PC-9 (cell line): ENCODE measurements at regions not wholly inside any gene's neighbourhood (a gene's known extent, or its start where the extent isn't known, plus 50 kb on each side); places are given as distances from the start of the nearest gene placed in this dataset.

ENCODE experiments used
- BruUV-seq: library from RNA; stranded (reverse); fragments of 400-500 nt; replicated peaks from 2 replicates; lab custom pipeline; 2021; lab: Mats Ljungman, UMichigan
- CTCF ChIA-PET: fragments of 300-600 bp; sonication (Branson Sonifier 250); formaldehyde crosslinking; loops from one replicate; lab custom pipeline; 2022; ENCODE audit warnings: antibody characterized with exemption; lab: Charles Lee
- POLR2A ChIA-PET: fragments of 300-600 bp; sonication (Branson Sonifier 250); formaldehyde crosslinking; loops from one replicate; lab custom pipeline; 2022; ENCODE audit warnings: antibody characterized with exemption; ENCODE audit not compliant: unreplicated experiment; lab: Charles Lee
- DNase-seq, 2 experiments: peaks; one replicate each; pipeline versions ENCODE4 v3.0.0 to v3.0.0-alpha.2; 2015 to 2022; ENCODE audit warnings: mixed read lengths in 1 of 2
- H2AFZ ChIP-seq: fragments of 200-600 bp; sonication (generic); 2 replicates; pipeline ENCODE4 v1.8.1; 2017; ENCODE audit warnings: antibody characterized with exemption
- H3F3A ChIP-seq: fragments of 200-600 bp; sonication (generic); 2 replicates; pipeline ENCODE4 v1.8.1; 2017; ENCODE audit warnings: antibody characterized with exemption, mild to moderate bottlenecking, low read depth; ENCODE audit not compliant: insufficient read depth
- H3K27ac ChIP-seq: fragments of 200-600 bp; sonication (generic); 2 replicates; pipeline ENCODE4 v1.6.1; 2016; ENCODE audit warnings: mixed run types
- H3K27me3 ChIP-seq: fragments of 200-600 bp; sonication (generic); 2 replicates; pipeline ENCODE4 v1.6.1; 2016; ENCODE audit warnings: low read depth, mixed run types; ENCODE audit not compliant: insufficient read depth
- H3K36me3 ChIP-seq: fragments of 200-600 bp; sonication (generic); 2 replicates; pipeline ENCODE4 v1.6.1; 2016; ENCODE audit warnings: low read depth, mixed run types
- H3K4me1 ChIP-seq: fragments of 200-600 bp; sonication (generic); replicated peaks from 2 replicates; pipeline ENCODE4 v1.6.1; 2016; ENCODE audit warnings: mixed run types; ENCODE audit not compliant: insufficient read depth
- H3K4me2 ChIP-seq: fragments of 200-600 bp; sonication (generic); 2 replicates; pipeline ENCODE4 v1.6.1; 2017; ENCODE audit warnings: mixed run types
- H3K4me3 ChIP-seq: fragments of 200-600 bp; sonication (generic); 2 replicates; pipeline ENCODE4 v1.6.1; 2016; ENCODE audit warnings: mixed run types
- H3K79me2 ChIP-seq: fragments of 200-600 bp; sonication (generic); 2 replicates; pipeline ENCODE4 v1.6.1; 2017; ENCODE audit warnings: low read depth, mixed run types
- H3K9me2 ChIP-seq: fragments of 200-600 bp; sonication (generic); 2 replicates; pipeline ENCODE4 v1.8.1; 2017; ENCODE audit warnings: mild to moderate bottlenecking; ENCODE audit not compliant: insufficient read depth
- H3K9me3 ChIP-seq: fragments of 200-600 bp; sonication (generic); 2 replicates; pipeline ENCODE4 v1.8.1; 2016; ENCODE audit warnings: low read depth; ENCODE audit not compliant: insufficient read depth
- H4K20me1 ChIP-seq: fragments of 200-600 bp; sonication (generic); 2 replicates; pipeline ENCODE4 v1.8.1; 2017; ENCODE audit not compliant: insufficient read depth
- EZH2 ChIP-seq: fragments of 200-600 bp; sonication (generic); IDR thresholded peaks from 2 replicates; pipeline ENCODE4 v1.8.0; 2017; ENCODE audit warnings: antibody characterized with exemption, low read depth
- intact Hi-C: fragments of 100-400 bp; cut with micrococcal nuclease; formaldehyde crosslinking; loops from one replicate; pipeline ENCODE4 v1.10.0; 2022; ENCODE audit not compliant: unreplicated experiment
- TF ChIP-seq, protein P1 (sequence below): fragments of 200-600 bp; sonication (generic); conservative IDR thresholded peaks from 2 replicates; pipeline ENCODE4 v1.6.1; 2017; ENCODE audit warnings: mixed run types, antibody characterized with exemption, mild to moderate bottlenecking, moderate library complexity

DNA sequence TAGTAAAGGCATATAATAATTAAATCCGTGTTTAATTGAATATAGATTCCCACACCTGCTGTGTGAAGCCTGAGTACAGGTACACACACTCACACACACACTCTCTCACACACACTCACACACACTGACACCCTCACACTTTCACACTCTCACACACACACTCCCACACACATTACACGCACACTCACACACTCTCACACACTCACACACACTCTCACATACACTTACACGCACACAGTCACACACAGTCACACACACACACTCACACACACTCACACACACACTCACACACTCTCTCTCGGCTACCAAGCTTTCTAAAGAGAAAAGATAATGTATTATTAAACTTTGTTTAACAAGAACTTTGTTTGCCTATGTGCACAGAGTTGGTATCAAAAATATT lies 195.1 kb upstream of the CTNND2 start:
- DNase-seq: no peak
- Histone ChIP-seq H3K4me1 (no peaks in the 10 kb centered on the region), H3K9me2 (no peaks in the 10 kb centered on the region; the same call in 1 of the 2 replicates), H3K36me3 (no peaks in the 10 kb centered on the region), H2AFZ (no peak overlapping the region), H3K27me3 (no peaks in the 10 kb centered on the region), H3F3A (no peaks in the 10 kb centered on the region), H3K9me3 (no peaks in the 10 kb centered on the region), H3K4me3 (no peak overlapping the region), H3K27ac (no peak overlapping the region), H3K79me2 (no peaks in the 10 kb centered on the region), H4K20me1 (no peaks in the 10 kb centered on the region), H3K4me2 (no peak overlapping the region)
- ChIA-PET CTCF (no interaction called here), POLR2A (no interaction called here)
- BruUV-seq: no TSS peak
- TF ChIP-seq, protein P1, sequence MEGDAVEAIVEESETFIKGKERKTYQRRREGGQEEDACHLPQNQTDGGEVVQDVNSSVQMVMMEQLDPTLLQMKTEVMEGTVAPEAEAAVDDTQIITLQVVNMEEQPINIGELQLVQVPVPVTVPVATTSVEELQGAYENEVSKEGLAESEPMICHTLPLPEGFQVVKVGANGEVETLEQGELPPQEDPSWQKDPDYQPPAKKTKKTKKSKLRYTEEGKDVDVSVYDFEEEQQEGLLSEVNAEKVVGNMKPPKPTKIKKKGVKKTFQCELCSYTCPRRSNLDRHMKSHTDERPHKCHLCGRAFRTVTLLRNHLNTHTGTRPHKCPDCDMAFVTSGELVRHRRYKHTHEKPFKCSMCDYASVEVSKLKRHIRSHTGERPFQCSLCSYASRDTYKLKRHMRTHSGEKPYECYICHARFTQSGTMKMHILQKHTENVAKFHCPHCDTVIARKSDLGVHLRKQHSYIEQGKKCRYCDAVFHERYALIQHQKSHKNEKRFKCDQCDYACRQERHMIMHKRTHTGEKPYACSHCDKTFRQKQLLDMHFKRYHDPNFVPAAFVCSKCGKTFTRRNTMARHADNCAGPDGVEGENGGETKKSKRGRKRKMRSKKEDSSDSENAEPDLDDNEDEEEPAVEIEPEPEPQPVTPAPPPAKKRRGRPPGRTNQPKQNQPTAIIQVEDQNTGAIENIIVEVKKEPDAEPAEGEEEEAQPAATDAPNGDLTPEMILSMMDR: no peak
- TF ChIP-seq EZH2: no peak
- intact Hi-C loops: no loop called here

DNA sequence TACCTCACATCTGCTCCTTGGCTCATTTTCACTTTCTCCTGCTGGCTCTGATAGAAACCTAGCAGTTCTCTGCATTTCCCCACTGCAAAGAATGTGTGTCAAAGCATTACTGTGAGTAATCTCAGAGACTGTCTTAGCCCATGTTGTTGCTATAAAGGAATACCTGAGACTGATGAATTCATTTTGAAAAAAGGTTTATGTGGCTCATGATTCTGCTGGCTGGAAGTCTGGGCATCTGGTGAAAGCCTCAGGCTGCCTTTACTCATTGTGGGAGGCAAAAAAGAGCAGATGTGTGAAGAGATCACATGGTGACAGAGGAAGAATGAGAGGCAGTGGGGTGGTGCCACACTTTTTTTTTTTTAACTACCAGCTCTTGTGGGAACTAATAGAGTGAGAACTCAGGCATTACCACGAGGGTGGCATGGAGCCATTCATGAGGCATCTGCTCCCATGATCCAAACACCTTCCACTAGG lies 191.6 kb upstream of the CTNND2 start:
- no peak for DNase-seq
- H3K36me3 ChIP-seq: no peaks in the 10 kb centered on the region
- H3K9me3 ChIP-seq: no peaks in the 10 kb centered on the region
- no peak overlapping the region for H3K27ac ChIP-seq
- no peak overlapping the region for H2AFZ ChIP-seq
- POLR2A ChIA-PET: no interaction called here
- H3F3A ChIP-seq: no peaks in the 10 kb centered on the region
- no peaks in the 10 kb centered on the region for H3K79me2 ChIP-seq
- H3K4me2 ChIP-seq: no peak overlapping the region
- TF ChIP-seq EZH2: no peak
- TF ChIP-seq, protein P1: no peak
- no peaks in the 10 kb centered on the region for H3K9me2 ChIP-seq
- BruUV-seq: no TSS peak
- CTCF ChIA-PET: no interaction called here
- H3K4me1 ChIP-seq: no peaks in the 10 kb centered on the region
- H3K27me3 ChIP-seq: no peaks in the 10 kb centered on the region
- H4K20me1 ChIP-seq: no peaks in the 10 kb centered on the region
- no peak overlapping the region for H3K4me3 ChIP-seq
- intact Hi-C loops: no loop called here

DNA sequence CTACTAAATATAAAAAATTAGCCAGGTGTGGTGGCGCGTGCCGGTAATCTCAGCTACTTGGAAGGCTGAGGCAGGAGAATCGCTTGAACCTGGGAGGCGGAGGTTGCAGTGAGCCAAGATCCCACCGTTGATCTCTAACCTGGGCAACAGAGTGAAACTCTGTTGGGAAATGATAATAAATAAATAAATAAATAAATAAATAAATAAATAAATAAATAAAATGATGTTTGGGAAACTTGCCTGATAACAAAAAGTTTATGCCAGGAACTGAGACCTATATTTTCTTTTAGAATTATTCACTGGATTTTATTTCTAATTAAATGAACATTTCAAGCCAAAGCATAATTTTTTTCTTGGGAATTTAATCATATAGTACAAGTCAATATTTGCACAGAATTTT lies 189.3 kb upstream of the CTNND2 start:
- no peaks in the 10 kb centered on the region for H3K79me2 ChIP-seq
- H3K9me2 ChIP-seq: no peaks in the 10 kb centered on the region
- BruUV-seq: no TSS peak
- no peaks in the 10 kb centered on the region for H3K9me3 ChIP-seq
- no peaks in the 10 kb centered on the region for H4K20me1 ChIP-seq
- no peaks in the 10 kb centered on the region for H3K4me1 ChIP-seq
- H3K4me3 ChIP-seq: no peak overlapping the region
- no peak overlapping the region for H3K27ac ChIP-seq
- H3K27me3 ChIP-seq: no peaks in the 10 kb centered on the region
- TF ChIP-seq, protein P1: no peak
- DNase-seq: no peak
- H3K4me2 ChIP-seq: no peak overlapping the region
- intact Hi-C loops: no loop called here
- no peaks in the 10 kb centered on the region for H3K36me3 ChIP-seq
- ChIA-PET POLR2A (no interaction called here), CTCF (no interaction called here)
- no peaks in the 10 kb centered on the region for H3F3A ChIP-seq
- H2AFZ ChIP-seq: no peak overlapping the region
